HG03103 (cell line): ENCODE measurements at regions not wholly inside any gene's neighbourhood (a gene's known extent, or its start where the extent isn't known, plus 50 kb on each side); places are given as distances from the start of the nearest gene placed in this dataset.

Experiments used
- ATAC-seq: cut with Tn5 transposase; IDR thresholded peaks from one replicate; pipeline ENCODE4 v1.9.1; 2021; ENCODE audit warnings: low read depth; ENCODE audit not compliant: unreplicated experiment

DNA sequence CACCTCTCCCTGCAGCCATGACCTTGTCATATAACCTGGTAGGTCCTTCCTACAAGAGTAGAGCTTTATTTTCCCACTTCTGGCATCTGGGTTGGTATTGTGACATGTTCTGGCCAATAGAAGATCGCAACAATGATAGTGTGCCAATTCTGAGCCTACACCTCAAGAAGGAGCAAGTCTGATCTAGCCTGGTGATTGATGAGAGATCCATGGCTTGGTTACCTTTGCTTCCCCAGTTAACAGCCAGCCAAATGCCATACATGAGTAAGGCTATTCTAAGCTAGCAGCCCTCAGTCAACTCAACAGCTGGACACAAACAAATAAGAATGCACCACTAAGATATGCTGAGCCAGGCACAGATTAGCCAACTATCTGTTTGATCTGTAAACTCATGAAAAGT, 226.7 kb downstream of the LMO4 start:
- ATAC-seq = no peak

DNA sequence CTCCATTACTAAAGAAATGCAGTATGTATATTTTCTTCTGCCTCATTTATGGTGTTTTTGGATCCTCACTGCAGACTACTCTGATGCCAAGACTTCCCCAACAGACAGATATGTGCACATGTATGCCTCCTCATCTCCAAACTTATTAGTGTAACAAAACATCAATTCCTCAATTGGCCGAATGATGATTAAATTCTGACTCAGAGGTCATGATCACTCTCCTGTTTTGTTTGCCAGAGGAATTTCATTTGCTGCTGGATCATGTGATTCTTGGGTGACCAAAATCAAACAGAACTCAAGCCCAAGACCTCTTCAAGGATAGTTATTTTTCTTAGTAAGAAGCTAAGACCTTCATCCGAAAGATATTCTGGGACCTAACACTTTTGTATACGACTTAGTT, 227.6 kb downstream of the LMO4 start:
- no peak for ATAC-seq

DNA sequence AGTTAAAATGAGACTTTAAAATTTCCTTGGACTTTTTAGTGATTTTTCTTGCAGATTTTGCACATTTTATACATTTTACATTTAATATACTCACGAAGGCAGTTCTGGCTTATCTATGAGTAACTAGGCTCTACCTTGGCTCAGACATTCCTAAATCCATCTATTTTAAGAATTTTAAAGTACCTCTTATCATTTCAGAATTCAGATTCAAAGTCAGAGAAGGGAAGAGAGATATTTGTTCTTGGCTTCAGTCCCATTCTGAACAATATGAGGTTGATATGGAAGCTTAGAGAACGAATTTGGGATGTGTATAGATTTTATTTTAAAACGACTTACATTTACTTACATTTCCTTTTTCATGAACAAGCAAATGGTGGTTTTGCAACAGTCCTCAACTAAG, 230.2 kb downstream of the LMO4 start:
- no peak for ATAC-seq

DNA sequence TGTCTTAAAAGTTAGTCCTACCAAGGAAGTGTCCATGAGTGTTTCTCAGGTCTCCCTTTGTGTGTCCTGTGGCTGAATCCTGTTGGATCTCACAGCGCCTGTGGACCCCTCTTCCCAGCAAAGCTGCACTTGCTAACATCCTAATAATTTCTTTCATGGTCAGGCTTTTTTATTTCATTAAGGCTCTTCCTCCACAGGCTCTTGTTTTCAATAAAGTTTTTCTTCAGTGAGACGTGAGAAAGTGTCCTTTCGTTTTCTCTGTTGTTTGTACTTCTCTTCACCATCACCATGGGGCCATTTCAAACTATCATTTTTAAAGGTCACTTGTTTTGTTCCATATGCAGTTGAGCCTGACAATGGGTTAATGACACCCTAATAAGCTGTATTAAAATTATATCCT, 231.5 kb downstream of the LMO4 start:
- ATAC-seq = no peak

DNA sequence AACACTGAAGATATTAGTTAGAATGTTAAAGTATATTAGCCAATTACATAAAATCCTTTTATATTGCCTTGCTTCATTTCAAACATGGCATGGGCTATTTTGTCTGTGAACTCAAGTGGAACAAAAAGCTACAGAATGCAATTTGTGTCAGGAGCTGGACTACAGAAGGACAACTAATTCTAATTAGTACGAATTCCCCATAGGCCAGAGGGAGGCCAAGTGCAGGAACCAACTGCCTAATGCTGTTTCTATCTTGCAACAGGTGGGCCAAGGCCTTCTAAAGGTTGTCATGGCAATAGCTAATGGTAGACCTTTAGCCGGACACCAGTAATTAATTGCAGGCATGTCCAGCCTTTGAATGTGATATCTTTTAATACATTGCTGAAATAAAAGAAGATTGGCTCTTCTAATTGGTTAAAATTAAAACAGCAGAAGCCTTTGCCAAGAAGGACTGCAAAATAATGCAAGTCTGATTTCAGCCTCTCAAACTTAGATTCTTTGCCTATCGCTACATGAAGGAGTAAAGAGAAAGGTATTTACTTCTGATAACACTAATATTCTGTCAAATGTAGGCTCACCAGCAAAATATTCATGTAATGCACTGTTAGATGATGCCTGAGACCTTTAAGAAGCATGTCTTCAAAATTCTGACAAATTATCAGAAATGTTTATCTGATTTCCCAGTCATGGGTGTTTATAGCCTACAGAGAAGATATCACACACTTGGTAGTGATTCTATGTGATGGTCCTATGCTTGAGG, 232.1 kb downstream of the LMO4 start:
- no peak for ATAC-seq

DNA sequence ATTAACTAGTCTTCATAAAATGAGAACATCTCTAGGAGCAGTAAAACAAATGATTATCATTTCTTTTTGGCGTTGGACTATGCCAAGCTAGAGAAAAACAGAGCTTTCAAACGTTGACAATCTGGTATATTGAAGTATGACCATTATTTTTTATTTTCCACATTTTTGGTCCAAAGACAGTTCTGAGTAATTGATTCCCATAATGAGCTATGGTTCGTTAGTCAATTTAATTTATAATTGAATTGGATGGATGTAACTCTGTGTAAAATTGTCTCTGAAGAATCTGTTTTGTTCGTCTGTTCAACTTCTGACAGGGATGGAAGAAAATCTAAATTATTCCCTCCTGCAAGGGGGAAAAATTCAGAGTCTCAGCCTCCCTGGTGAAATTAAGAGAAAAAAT, 234.5 kb downstream of the LMO4 start:
- no peak for ATAC-seq

DNA sequence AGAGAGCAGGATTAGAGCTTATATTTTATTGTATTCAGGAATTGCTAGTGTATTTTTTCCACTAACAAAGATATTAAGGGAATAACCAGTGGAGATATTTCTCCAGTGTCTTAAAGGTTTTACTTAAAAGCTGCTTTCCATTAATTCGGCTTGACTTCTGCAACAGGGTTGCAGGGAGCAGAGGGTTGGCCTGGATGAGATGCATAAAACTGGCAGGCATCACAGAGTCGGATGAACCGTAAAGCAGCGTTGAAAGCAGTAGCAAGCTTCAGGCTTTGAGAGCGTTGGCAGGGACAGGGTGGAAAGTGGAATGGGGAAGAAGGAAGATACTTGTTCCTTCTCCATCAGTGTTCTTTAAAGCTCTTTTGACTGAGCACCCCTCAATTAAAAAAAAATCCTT, 237.2 kb downstream of the LMO4 start:
- ATAC-seq = no peak

DNA sequence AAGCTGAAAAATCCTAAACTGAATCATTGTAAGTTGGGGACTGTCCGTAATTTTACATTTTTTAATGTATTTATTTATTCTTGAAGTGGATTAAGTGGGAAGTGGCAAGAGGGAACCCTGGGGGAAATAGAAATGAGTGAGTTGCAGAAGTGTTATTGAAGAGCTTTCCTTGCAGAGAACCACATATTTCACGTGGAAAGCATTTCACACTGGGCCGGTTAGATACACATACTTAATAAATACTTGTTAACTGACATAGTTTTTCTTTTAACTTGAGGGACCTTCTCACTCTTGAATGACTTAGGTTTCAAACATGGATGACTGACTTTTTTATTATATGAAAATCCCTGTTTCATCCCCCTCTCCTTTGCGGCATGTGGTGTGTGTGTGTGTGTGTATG, 239.3 kb downstream of the LMO4 start:
- no peak for ATAC-seq

DNA sequence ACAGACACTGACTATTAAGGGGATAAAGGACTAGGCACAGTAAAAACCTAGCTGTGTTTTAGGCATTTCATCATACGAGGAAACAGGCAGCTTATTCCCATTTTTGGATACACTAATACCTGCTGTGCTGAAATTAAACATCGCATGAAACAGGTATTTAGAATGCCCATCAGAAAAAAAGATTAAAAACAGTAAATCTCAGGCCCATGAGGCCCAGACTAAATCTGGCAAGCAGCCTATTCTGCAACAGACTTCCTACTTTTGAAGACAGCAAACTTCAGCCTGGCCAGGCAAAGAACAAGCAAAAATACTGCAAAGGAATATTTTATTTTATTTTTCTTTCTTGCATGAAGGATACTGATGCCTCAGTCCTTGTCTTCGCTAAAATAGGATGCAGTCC, 240.2 kb downstream of the LMO4 start:
- ATAC-seq = no peak

DNA sequence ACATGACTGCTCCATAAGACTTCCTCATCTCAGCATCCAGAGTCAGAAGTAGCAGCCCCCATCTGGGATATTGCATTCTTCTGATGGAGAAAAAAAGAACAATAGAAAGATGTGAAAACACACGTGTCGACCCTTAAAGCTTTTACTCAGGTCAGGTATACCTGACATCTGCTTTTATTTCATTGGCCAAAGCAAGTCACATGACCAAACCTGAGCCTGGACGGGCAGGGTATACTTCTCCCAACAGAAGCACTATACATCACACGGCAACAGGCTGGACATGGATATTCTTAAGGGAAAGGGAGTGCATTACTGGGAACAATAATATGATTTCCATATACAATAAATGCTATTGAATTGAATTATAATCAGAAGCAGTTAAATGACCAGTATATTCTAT, 243.3 kb downstream of the LMO4 start:
- no peak for ATAC-seq

DNA sequence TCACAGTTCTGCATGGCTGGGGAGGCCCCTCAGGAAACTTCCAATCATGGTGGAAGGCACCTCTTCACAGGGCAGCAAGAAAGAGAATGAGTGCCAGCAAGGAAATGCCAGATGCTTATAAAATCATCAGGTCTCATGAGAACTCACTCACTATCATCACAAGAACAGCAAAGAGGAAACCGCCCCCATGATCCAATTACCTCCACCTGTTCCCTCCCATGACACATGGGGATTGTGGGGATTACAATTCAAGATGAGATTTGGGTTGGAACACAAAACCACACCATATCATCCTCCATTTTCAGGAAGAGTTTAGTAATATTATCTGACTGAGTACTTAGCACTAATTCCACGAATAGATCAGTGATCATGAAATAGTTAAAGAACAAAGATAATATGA, 244.2 kb downstream of the LMO4 start:
- no peak for ATAC-seq

DNA sequence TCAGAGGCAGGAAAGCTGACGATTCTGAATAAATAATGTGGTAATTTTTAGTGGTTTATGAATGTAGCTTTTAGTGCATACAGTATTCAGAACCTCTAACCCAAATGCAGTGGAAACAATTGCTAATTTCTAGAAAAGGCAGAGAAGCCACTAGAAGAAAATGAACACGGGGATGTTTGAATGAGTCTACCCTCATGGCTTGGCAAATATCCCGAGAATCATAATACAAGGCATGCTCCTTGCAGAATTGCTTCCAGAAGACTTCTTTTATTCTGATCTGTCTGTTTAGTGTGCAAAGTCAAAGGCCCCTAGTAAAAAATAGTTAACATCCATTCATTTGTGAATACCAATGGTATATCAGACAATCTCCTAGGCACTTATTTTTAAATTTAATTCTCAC, 246.8 kb downstream of the LMO4 start:
- ATAC-seq = no peak

DNA sequence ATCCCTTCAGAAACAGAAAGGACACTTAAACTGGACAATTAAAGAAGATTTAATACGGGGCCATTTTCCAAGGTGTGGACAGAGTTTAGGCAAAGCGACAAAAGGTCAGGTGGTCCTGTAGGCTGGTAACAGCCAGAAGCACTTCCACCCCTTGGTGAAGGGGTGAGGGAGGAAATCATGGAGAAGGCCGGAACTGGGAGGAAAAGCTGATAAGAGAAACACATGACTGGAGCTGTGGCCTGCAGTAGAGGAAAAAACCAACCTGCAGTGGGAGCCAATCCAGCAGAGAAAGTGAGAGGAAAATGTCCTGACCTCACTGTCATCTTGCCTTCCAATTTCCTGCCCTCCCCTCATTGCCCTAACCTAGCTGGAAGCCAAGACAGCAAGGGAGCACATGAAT, 249.8 kb downstream of the LMO4 start:
- ATAC-seq = no peak

DNA sequence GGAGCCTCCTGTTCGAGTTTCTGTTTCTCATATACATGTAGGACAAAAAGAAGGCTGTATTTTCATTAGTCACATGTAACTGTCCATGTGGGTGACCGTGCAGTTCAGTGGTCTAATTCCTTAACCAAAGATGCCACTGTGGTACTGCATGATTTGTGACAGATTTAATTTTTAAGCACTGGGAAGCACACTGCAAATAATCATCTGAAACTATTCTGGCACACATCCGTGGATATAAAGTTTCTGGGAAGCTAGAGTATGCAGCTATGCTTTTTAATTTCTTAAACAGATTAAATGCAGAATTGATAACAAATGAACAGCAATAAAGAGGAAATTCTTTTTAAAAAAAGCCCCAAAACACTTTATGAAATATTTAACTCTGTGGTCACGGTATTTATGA, 254.8 kb downstream of the LMO4 start:
- no peak for ATAC-seq

DNA sequence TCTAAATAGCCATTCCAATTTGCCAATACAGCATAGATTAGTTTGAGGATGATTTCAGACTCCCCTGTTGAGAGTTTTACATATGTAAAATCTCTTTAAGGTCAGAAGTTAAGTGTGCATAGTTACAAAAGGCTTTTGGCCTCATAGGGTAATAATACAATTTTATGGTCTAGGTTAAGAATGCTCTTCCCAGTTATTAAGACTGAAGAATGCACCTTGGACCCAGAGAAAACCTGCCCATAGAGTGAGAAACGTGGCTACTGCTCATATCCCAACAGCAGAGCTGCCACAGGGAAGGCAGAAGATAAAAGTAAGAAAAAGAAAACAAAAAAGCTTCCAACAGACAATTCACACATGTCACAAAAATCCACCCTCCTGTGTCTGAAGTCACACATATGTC, 255.9 kb downstream of the LMO4 start:
- no peak for ATAC-seq

DNA sequence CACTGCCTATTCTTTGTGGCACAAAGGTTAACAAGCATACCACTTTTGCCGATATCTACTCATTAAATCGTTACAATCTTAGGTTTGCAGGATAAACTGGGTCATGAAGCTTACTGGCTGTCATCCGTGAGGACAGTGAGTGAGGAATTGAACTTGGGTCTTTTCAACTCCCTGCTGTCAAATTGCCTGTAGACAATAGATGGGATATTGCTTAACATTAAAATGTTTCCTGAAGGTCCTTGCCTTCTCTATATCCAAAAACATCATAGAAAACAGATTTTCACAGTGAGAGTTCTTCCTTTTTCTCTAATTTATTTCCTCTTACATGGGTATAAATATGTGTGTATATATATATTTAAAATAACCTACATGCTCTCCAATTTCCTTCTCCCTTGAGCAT, 257.8 kb downstream of the LMO4 start:
- no peak for ATAC-seq

DNA sequence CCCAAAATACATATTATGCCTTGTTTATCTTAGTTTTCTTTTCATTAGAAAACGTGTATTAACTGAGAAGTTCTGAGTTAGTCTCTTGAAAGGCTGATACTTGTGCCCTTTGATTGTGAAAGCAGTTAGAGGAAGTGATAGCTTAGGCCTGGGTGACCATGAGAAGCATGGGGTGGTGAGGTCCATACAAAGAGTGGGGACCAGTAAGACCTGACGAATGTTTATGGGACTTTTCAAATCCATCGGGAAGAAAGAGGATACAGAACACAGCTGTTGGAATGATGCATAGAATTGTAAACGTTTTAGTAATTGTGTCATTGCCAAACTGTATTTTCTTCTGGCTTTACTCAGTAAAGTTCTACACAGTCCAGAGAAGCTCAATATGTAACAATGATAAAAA, 259.8 kb downstream of the LMO4 start:
- peak; percentile 65 for ATAC-seq

DNA sequence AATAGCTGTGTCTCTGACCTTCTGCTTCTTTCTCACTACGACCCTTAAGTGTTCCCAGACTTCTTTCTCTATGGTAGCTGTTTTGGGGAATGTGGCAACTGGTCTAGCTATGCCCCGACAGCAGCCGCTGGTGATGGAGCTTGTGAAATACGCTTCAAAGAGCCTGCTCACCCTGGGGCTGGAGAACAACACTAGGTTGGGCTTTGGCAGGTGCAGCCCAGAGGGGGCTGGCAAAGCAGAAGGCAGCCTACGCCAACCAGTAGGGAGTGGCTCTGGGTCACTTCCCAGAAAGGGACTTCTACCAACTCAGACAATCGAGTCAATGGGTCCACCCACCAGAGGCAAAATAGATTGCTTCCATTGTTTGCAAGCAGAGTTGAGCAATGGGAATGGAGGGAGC, 262.8 kb downstream of the LMO4 start:
- no peak for ATAC-seq

DNA sequence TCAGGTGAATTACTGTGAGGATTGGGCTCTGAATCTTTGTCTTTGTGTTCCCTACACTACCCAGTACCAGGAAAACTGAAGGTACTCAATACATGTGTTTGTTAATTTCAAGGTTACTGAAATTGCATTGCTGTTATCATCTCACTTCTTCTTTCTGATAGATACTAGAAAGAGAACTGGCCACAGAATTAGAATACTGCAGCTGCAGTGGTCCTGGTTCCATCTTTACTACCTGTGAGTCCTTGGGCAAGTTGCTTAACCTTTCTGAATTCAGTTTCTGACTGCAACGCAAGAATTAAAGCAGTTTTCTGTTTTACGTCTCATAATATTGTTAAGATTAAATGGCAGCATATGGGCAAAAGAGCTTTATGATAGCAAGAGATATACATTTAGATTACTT, 263.5 kb downstream of the LMO4 start:
- ATAC-seq = peak; percentile 84

DNA sequence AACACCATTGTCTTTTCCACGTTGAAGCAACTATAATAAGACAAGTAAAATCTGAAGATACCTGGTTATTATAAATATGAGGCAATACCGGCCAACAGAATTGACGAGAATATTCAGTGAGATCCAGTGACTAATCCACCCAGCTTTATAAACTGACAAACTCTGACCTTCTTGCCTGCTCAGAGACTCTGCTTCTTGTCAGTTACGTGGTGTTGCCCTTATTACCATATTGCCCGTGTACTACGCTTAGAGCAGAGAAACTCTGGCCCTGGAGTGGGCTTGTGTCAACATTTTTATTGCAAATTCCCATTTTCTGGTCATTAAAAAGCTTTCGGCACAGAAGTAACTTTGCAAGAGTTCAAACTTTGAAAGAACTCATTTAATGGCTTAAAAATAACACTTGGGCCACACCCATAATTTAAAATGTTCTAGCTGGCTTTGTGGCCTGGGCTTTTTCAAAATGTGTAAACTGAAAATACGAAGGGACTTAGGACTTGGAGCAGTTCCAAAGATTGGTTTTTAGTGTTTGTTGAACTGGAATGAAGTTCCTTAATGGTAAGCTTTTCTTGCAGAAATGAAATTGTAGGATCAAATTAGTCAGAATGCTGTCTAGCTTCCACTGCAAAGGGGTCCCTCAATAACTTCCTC, 266.2 kb downstream of the LMO4 start:
- ATAC-seq = no peak

DNA sequence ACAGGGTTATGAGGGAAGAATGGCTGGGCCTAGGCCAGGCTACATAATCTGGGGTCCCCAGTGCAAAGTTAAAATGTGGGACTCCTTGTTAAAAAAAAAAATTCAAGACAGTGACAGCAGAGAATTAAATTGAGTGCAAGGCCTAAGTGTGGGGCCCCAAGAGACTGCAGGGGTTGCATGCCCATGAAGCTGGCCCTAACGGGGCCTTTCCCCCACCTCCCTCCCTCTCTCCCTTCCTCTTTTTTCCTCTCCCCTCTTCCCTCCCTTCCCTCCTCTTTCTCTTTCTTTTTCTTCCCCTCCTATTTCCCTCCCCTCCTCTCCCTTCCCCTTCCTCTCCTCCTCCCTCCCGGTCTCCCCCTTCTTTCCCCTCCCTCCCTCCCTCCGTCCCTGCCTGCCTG, 266.7 kb downstream of the LMO4 start:
- ATAC-seq = no peak

DNA sequence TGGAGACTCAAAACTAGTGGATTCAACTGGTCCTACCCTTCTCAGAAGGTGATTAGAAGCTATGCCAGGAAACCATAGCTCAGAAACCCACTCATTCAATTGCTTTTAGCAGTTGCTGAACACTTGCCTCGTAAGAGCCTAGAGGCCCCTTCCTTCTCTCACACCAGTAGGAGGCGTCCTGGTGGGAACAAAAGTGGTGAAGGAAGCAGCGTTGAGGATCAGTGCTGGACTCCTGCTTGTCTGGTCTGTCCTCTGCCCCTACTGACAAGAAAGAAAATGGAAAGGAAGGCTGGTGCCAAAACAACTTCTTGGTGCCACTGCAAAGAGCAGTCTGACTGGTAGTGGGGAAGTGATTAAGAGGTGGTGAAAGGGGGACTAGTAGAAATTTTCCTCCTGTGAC, 269.7 kb downstream of the LMO4 start:
- no peak for ATAC-seq

DNA sequence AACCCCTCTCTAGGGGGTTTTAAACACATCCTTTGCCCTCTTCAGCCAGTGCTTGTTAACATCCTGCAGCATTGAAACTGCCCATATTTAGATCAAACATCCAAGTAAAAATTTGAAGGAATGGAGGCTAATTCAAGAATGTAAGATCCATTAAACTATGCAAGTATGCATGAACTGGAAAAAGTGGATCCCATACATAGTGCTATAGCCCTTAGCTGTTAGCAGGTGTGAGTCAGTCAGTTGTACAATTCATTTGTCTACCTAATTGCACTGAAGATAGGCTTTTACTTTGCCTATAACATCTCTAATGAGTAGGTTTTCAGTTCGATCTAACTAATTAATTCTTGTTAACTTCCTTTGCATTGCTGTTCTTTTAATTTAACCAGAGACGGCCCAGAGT, 270.9 kb downstream of the LMO4 start:
- no peak for ATAC-seq
